ENCODE measurements at regions not wholly inside any gene's neighbourhood (a gene's known extent, or its start where the extent isn't known, plus 50 kb on each side); places are given as distances from the start of the nearest gene placed in this dataset.

DNA sequence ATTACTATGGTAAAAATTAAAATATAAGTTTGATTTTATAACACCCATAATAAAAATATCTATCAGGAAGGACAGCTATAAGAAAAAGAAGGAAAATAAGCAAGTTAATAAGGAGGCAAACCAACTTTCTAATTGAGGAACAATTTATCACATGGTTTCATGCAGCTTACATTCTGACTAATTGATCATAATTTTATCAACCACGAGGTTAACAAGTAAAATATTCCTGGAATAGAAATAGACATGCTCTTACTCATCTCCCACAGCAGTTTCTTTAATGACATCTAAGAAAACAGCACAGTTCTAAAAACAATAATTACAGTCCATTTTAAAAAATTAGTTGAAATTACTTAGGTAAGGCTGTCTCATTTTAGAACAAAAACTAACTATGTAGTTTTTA lies 130.8 kb upstream of the KRR1 start:
- WGBS, 4 donors: 31 to 61% (median 51%) methylated on average over 1 of the region's 1 CpG
- no peak for ATAC-seq
- Histone ChIP-seq H3K4me1 (peaks cover 0 to 13% (median 2%) of the 10 kb centered on the region in 12 donors), H3K27ac (no peak overlapping the region), H3K27me3 (no peaks in the 10 kb centered on the region), H3K9me3 (no peaks in the 10 kb centered on the region), H3K4me3 (no peak overlapping the region), H3K36me3 (no peaks in the 10 kb centered on the region)
- intact Hi-C loops (cut with DNase I): no loop called here
- TF ChIP-seq POLR2A (IDR thresholded peaks at IDR 0.05): no peak
- TF ChIP-seq, protein P1, sequence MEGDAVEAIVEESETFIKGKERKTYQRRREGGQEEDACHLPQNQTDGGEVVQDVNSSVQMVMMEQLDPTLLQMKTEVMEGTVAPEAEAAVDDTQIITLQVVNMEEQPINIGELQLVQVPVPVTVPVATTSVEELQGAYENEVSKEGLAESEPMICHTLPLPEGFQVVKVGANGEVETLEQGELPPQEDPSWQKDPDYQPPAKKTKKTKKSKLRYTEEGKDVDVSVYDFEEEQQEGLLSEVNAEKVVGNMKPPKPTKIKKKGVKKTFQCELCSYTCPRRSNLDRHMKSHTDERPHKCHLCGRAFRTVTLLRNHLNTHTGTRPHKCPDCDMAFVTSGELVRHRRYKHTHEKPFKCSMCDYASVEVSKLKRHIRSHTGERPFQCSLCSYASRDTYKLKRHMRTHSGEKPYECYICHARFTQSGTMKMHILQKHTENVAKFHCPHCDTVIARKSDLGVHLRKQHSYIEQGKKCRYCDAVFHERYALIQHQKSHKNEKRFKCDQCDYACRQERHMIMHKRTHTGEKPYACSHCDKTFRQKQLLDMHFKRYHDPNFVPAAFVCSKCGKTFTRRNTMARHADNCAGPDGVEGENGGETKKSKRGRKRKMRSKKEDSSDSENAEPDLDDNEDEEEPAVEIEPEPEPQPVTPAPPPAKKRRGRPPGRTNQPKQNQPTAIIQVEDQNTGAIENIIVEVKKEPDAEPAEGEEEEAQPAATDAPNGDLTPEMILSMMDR (IDR thresholded peaks at IDR 0.05): no peak
- no peak for DNase-seq

DNA sequence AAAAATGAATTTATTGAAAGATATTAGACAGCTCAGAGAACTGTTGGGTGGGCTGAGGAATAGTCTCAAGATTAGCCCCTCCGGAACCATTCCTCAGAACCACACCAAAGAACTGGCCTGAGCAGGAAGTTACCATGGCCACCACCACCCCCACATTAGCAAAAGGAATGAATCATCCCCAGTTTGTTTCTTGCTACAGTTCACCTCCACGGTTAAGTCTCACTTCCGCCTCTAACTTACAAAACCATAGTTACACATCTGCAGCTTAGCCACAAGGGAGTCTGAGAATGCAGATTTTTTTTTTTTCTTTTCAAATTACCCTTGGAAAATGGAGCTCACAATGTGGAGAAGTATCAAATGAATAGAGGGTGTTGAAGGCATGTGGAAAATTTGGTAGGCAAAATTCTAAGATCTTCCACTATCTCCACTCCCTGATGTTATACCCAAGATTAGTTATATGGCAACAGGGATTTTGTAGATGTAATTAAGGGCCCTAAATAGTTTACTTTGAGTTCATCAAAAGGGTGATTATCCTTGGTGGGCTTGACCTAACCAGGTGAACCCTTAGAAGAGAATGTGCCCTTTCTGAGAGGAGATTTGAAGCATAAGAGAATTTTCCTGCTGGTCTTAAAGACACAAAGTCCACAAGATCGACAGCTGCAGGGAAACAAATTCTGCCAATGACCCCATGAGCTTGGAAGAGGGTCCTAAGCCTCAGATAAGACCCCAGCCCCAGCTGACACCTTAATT lies 129.8 kb upstream of the KRR1 start:
- WGBS, 4 donors: 74 to 83% (median 76%) methylated on average over 4 of the region's 4 CpGs
- no peaks in the 10 kb centered on the region for H3K27me3 ChIP-seq
- intact Hi-C loops (cut with DNase I): no loop called here
- H3K4me1 ChIP-seq: peaks cover 0 to 13% (median 0%) of the 10 kb centered on the region in 12 donors
- peak in 3 of 4 donors; percentile 54 to 92 (median 67) for ATAC-seq
- H3K27ac ChIP-seq: peak overlapping the region in 2 of 12 donors; percentile 36 to 38
- no peaks in the 10 kb centered on the region for H3K36me3 ChIP-seq
- no peak overlapping the region for H3K4me3 ChIP-seq
- TF ChIP-seq POLR2A (IDR thresholded peaks at IDR 0.05): no peak
- TF ChIP-seq, protein P1 (IDR thresholded peaks at IDR 0.05): no peak
- no peaks in the 10 kb centered on the region for H3K9me3 ChIP-seq
- DNase-seq: peak in 2 of 5 donors; percentile 15 to 26

- Histone ChIP-seq H3K4me1 (peaks cover 0 to 18% (median 0%) of the 10 kb centered on the region in 12 donors), H3K4me3 (no peak overlapping the region), H3K27me3 (no peaks in the 10 kb centered on the region), H3K27ac (no peak overlapping the region), H3K9me3 (no peaks in the 10 kb centered on the region), H3K36me3 (no peaks in the 10 kb centered on the region)
- DNase-seq: no peak
- TF ChIP-seq, protein P1 (IDR thresholded peaks at IDR 0.05): no peak
- no peak for TF ChIP-seq POLR2A (IDR thresholded peaks at IDR 0.05)
- no peak for ATAC-seq
- 95 to 98% (median 97%) methylated on average over 7 of the region's 7 CpGs for WGBS, 4 donors
- intact Hi-C loops (cut with DNase I): loop anchor here in 1 of 10 donors (10.0 kb wide), 1 partner anchor 176 kb away; no protein-coding TSS in a partner anchor
Observed at GRCh38 chr12:75638792-75639191, 127.4 kb upstream of the KRR1 start.

DNA sequence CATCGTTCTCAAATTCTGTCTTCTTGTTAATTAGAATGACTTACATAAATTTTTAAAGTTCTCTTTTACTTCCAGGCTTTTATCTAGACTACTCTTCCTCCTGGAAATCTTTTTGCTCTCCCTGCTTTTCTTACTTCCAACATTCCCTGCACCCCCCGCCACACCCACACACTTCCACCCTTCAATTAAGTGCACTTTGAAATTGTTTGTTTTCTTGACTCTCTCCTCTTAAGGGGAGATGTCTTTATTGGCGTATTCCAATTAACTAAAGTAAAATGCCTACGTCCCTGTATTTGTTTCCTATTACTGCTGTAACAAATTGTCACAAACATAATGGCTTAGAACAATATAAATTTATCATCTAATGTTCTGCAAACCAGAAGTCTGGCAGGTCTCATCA lies 125.2 kb upstream of the KRR1 start:
- WGBS, 4 donors: 94 to 99% (median 95%) methylated on average over 4 of the region's 4 CpGs

More for the DNA sequence above, 125.2 kb upstream of the KRR1 start:
- intact Hi-C loops (cut with DNase I): loop anchor here in 1 of 10 donors (10.0 kb wide), 1 partner anchor 178 kb away; no protein-coding TSS in a partner anchor
- Histone ChIP-seq H3K4me1 (peaks cover 0 to 21% (median 0%) of the 10 kb centered on the region in 12 donors), H3K27ac (no peak overlapping the region), H3K9me3 (no peaks in the 10 kb centered on the region), H3K27me3 (no peaks in the 10 kb centered on the region), H3K4me3 (no peak overlapping the region), H3K36me3 (no peaks in the 10 kb centered on the region)
- TF ChIP-seq, protein P1 (IDR thresholded peaks at IDR 0.05): no peak
- no peak for TF ChIP-seq POLR2A (IDR thresholded peaks at IDR 0.05)
- ATAC-seq (no peak), DNase-seq (no peak)

Data from heart left ventricle (tissue), 16 donors.